K562 (cell line): ENCODE measurements at regions not wholly inside any gene's neighbourhood (a gene's known extent, or its start where the extent isn't known, plus 50 kb on each side); places are given as distances from the start of the nearest gene placed in this dataset.

Source experiments
- POLR2A ChIP-seq: fragments of 450-650 bp; conservative IDR thresholded peaks from 2 replicates; pipeline ENCODE4 v1.6.1; 2016
- POLR2AphosphoS5 ChIP-seq: IDR thresholded peaks from 2 replicates; pipeline ENCODE4 v1.6.1; 2011; ENCODE audit warnings: mild to moderate bottlenecking, low read depth, low read length, moderate library complexity; ENCODE audit not compliant: control insufficient read depth, insufficient read depth
- RNF2 ChIP-seq: sonication (generic); IDR thresholded peaks from 2 replicates; pipeline ENCODE4 v1.6.1; 2016
- ZNF274 ChIP-seq: IDR thresholded peaks from 2 replicates; pipeline ENCODE4 v1.6.1; 2011; ENCODE audit warnings: low read depth, mild to moderate bottlenecking, low read length, moderate library complexity, borderline replicate concordance
- ZNF766 ChIP-seq: fragments of 200-800 bp; sonication (Bioruptor generic); conservative IDR thresholded peaks from 2 replicates; pipeline ENCODE4 v1.6.1; 2016; ENCODE audit warnings: missing genetic modification characterization, missing compliant biosample characterization
- ZSCAN29 ChIP-seq: fragments of 450-650 bp; IDR thresholded peaks from 2 replicates; pipeline ENCODE4 v1.6.1; 2017
- TF ChIP-seq, protein P1 (sequence below), 3 experiments: IDR thresholded peaks in 2 of 3; conservative IDR thresholded peaks in 1 of 3; 2 replicates each; pipeline ENCODE4 v1.5.1; 2011 to 2012; ENCODE audit warnings: low read length in 3 of 3, mild to moderate bottlenecking in 3 of 3, control low read depth in 2 of 3, improper control_type of control experiment in 1 of 3, inconsistent platforms in 1 of 3, low read depth in 1 of 3, mixed read lengths in 1 of 3, moderate library complexity in 1 of 3; ENCODE audit not compliant: insufficient read depth in 2 of 3

DNA sequence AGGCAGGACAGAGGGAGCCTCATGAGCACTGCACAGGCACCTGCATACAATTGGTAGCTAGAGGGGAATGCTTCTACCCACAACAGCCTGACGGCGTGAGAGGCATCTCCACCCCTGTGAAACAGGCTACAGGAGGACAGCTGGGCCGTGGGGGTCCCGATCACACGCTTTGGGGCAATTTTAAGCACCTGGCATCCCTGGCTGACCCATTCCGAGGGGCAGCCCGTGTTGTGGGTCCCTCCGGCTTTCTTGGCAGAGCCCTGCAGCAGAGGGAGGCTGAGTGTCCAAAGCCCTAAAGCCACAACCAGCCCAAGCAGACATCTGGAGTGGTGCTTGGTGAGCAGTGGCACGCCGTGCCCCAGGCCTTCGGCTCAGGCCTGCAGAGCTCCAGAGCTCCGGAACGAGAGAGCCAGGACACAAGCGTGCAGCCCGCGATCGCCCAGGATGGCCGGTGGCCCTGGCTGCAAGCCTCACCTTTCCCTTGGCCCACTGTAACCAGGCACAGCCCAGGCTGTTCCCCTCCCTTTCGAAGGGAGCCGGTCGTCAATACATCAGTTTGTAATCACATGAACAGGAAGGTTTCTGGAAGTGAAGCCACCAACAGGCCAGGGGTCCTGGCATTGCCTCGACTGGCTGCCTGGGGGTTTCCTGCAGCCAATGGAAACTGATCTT is 81.4 kb downstream of the DLL1 start:
- TF ChIP-seq, protein P1, sequence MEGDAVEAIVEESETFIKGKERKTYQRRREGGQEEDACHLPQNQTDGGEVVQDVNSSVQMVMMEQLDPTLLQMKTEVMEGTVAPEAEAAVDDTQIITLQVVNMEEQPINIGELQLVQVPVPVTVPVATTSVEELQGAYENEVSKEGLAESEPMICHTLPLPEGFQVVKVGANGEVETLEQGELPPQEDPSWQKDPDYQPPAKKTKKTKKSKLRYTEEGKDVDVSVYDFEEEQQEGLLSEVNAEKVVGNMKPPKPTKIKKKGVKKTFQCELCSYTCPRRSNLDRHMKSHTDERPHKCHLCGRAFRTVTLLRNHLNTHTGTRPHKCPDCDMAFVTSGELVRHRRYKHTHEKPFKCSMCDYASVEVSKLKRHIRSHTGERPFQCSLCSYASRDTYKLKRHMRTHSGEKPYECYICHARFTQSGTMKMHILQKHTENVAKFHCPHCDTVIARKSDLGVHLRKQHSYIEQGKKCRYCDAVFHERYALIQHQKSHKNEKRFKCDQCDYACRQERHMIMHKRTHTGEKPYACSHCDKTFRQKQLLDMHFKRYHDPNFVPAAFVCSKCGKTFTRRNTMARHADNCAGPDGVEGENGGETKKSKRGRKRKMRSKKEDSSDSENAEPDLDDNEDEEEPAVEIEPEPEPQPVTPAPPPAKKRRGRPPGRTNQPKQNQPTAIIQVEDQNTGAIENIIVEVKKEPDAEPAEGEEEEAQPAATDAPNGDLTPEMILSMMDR (IDR thresholded peaks at IDR 0.05 in 2 of 3, conservative IDR thresholded peaks at IDR 0.05 in 1 of 3; ENCODE audit: insufficient read depth in 2 of 3, low read depth in 1 of 3, low read length in 3 of 3): no peak
- TF ChIP-seq RNF2 (no peak), POLR2AphosphoS5 (no peak), ZSCAN29 (no peak), POLR2A (no peak), ZNF766 (CRISPR knock-in tag) (no peak), ZNF274 (no peak)
